NB4 (cell line): ENCODE measurements at regions not wholly inside any gene's neighbourhood (a gene's known extent, or its start where the extent isn't known, plus 50 kb on each side); places are given as distances from the start of the nearest gene placed in this dataset.
A peak's percentile ranks its signal among the peaks of the same experiment; 100 is the strongest.

Source experiments
- DNase-seq: peaks from one replicate; pipeline ENCODE4 v3.0.0; 2010; ENCODE audit warnings: low read depth
- H3K4me3 ChIP-seq: one replicate; pipeline ENCODE4 v1.5.1; 2011; ENCODE audit warnings: mild to moderate bottlenecking, low read depth, low read length, moderate library complexity
- MYC ChIP-seq: IDR thresholded peaks from 2 replicates; pipeline ENCODE4 v1.6.1; 2011; ENCODE audit warnings: low read depth, low read length
- POLR2A ChIP-seq: IDR thresholded peaks from 2 replicates; pipeline ENCODE4 v1.6.1; 2011; ENCODE audit warnings: mild to moderate bottlenecking; ENCODE audit not compliant: insufficient read length; ENCODE audit errors: extremely low read depth
- TF ChIP-seq, protein P1 (sequence below): IDR thresholded peaks from 2 replicates; pipeline ENCODE4 v1.6.1; 2011; ENCODE audit warnings: low read depth, low read length
- TF ChIP-seq, protein P2 (sequence below): IDR thresholded peaks from one replicate; pipeline ENCODE4 v1.5.1; 2012; ENCODE audit warnings: low read depth, low read length

DNA sequence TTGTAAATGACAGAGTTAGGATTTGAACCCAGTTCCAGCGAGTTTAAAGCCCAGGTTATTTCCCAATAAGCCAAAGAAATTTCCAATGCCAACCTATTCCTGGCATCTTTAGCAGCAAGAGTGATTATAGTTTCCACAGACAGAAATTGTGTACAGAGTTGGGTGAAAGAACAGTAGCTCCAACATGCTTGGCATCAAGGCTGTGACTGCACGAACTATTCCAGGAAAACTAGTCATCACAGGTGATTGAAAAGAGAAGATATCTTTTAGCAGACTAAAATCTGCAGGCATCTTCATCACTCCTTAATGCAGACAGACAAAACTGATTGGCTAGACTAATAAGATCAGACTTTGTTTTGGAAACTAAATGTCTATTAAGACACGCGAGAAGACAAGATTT lies 262.7 kb upstream of the PLEKHG7 start:
- DNase-seq, result no peak
- no peak overlapping the region for H3K4me3 ChIP-seq
- TF ChIP-seq, protein P1, sequence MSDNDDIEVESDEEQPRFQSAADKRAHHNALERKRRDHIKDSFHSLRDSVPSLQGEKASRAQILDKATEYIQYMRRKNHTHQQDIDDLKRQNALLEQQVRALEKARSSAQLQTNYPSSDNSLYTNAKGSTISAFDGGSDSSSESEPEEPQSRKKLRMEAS, result no peak
- TF ChIP-seq MYC (no peak), POLR2A (no peak)
- TF ChIP-seq, protein P2, sequence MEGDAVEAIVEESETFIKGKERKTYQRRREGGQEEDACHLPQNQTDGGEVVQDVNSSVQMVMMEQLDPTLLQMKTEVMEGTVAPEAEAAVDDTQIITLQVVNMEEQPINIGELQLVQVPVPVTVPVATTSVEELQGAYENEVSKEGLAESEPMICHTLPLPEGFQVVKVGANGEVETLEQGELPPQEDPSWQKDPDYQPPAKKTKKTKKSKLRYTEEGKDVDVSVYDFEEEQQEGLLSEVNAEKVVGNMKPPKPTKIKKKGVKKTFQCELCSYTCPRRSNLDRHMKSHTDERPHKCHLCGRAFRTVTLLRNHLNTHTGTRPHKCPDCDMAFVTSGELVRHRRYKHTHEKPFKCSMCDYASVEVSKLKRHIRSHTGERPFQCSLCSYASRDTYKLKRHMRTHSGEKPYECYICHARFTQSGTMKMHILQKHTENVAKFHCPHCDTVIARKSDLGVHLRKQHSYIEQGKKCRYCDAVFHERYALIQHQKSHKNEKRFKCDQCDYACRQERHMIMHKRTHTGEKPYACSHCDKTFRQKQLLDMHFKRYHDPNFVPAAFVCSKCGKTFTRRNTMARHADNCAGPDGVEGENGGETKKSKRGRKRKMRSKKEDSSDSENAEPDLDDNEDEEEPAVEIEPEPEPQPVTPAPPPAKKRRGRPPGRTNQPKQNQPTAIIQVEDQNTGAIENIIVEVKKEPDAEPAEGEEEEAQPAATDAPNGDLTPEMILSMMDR, result no peak

DNA sequence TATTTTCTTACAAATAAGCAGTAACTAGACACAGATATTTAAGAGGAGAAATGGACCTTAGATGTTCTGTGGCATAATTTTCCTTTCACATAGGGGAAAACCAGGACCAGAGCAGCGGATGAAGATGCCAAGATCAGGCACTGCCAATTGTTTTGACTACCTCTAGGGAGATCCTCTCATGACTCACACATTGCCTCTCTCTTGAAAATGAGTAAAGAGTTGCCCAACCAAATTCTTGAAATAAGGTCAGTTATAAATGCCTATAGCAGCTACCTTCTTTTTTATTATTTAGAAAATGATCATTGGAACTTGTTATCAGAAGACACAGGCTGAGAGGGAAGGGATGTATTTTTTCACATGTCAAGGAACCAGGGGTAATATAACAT lies 263.4 kb upstream of the PLEKHG7 start:
- peak; percentile 58 for DNase-seq
- TF ChIP-seq, protein P1, result no peak
- TF ChIP-seq, protein P2, result no peak
- TF ChIP-seq POLR2A, result no peak
- TF ChIP-seq MYC, result no peak
- no peak overlapping the region for H3K4me3 ChIP-seq

DNA sequence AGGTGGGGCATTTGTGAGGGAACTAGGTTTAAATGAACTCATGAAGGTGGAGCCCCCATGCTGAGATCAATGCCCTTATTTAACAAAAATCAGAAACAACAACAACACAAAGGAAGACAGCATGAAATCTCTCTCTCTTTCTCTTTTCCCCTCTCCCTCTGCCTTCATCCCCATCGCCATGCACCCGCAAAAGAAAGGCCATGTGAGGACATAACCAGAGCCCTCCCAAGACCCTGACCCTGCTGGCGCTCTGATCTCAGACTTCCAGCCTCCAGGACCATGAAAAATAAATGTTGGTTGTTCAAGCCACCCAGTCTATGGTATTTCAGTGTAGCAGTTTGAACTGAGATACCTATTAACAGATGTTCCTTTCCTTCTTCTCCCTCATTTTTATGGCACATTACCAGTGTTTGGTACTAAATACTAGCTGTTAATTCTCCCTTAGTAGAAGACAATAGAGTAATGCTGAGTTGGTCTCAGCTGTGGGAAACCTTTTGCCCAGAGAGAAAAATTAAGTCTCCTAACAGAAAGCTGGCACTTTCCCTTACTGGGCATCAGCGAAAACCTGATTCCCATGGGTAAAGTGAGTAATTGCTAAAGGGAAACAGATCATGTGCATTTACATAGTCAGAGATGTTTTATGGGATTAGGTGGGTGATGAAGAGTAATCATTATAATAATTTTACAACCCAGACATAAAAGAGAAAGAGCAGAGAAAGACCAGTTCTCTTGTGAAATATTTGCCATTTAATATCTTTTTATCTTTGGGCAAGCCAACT lies 264.0 kb upstream of the PLEKHG7 start:
- TF ChIP-seq, protein P1, result no peak
- no peak for DNase-seq
- H3K4me3 ChIP-seq, result no peak overlapping the region

DNA sequence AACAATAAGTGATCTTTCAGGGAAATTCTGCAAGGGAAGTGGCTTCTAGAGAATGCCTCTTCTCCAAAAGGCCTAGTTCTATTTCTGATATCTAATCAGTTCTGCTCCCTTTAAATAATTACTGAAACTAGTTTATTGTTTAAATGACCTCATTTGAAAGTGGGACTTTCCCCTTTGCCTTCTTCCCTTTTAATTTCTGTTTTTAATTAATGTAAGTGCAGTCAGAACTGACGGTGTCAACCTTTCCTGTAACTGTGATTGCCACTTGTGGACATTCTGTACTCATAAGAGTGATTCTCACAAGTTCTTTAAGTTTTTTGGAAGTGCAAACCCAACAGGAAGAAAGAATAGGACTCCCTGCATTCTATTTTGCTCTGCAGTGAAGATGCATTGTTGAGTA lies 265.3 kb upstream of the PLEKHG7 start:
- no peak overlapping the region for H3K4me3 ChIP-seq
- no peak for DNase-seq
- TF ChIP-seq, protein P1, result no peak
- TF ChIP-seq, protein P2, result no peak
- no peak for TF ChIP-seq POLR2A
- no peak for TF ChIP-seq MYC

DNA sequence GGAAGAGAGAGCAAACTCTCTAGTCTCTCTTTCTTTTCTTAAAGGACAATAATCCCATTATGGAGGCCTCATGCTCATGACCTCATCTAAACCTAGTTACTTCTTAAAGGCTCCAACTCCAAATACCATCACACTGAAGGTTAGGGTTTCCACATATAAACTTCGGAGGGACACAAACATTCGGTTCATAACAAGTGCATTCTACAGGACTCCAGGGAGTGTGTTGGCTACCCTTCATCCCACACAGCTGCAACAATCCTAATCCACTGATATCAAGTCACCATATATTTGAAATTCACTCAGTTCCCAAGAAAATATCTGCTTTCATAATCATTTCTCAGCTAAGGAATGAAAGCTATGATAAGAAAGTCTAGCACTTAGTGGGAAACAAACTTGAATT lies 265.9 kb upstream of the PLEKHG7 start:
- H3K4me3 ChIP-seq, result no peak overlapping the region
- TF ChIP-seq, protein P2, result no peak
- TF ChIP-seq, protein P1, result no peak
- TF ChIP-seq POLR2A (no peak), MYC (no peak)
- no peak for DNase-seq

DNA sequence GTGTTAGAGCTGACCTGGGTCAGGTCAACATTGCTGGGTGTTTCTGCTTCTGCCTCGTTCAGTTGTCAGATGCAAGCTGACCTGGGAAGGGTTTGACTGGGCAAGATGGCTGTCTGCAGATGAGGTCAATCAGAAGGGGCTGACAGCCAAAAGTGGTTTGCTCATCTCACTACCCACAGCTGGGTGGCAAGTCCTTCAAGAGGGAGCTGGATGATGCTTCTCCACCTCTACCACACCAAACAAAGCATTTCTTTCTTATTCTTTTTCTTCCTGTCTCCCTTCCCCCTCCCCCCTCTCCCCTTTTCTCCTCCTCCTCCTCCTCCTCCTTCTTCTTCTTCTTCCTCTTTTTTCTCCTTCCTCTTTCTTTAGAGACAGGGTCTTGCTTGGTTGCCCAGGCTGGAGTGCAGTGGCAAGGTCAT lies 268.2 kb upstream of the PLEKHG7 start:
- DNase-seq, result peak; percentile 40
- H3K4me3 ChIP-seq, result no peak overlapping the region
- TF ChIP-seq, protein P1, result no peak
- TF ChIP-seq, protein P2, result no peak
- TF ChIP-seq MYC, result no peak
- TF ChIP-seq POLR2A, result no peak
